Keratinocyte (primary cell): ENCODE measurements at regions not wholly inside any gene's neighbourhood (a gene's known extent, or its start where the extent isn't known, plus 50 kb on each side); places are given as distances from the start of the nearest gene placed in this dataset.

ENCODE experiments used
- DNase-seq: peaks from one replicate; pipeline ENCODE4 v3.0.0-alpha.2; 2011; ENCODE audit warnings: low read depth, missing footprints, low spot score
- FAIRE-seq: peaks from 2 replicates; lab custom pipeline; 2011; peaks lifted over from hg19 to GRCh38; lab: Jason Lieb, UNC
- H2AFZ ChIP-seq: 2 replicates; pipeline ENCODE4 v1.6.0; 2012; ENCODE audit warnings: low read length, control low read depth, inconsistent platforms; ENCODE audit not compliant: control insufficient read depth
- H3K27ac ChIP-seq: 2 replicates; pipeline ENCODE4 v1.5.1; 2011; ENCODE audit warnings: low read length; ENCODE audit not compliant: control insufficient read depth, insufficient read depth
- H3K27me3 ChIP-seq: 3 replicates; pipeline ENCODE4 v1.6.0; 2011; ENCODE audit warnings: low read length; ENCODE audit not compliant: control insufficient read depth, insufficient read depth; ENCODE audit errors: extremely low read depth
- H3K36me3 ChIP-seq, 2 experiments: 2 replicates in 1 of 2; 3 replicates in 1 of 2; pipeline ENCODE4 v1.5.1; 2011; ENCODE audit warnings: low read length in 2 of 2, mild to moderate bottlenecking in 1 of 2; ENCODE audit not compliant: control insufficient read depth in 2 of 2, insufficient read depth in 2 of 2; ENCODE audit errors: extremely low read depth in 1 of 2
- H3K4me1 ChIP-seq: 3 replicates; pipeline ENCODE4 v1.5.1; 2011; ENCODE audit warnings: low read length; ENCODE audit not compliant: control insufficient read depth, insufficient read depth; ENCODE audit errors: extremely low read depth
- H3K4me2 ChIP-seq: 3 replicates; pipeline ENCODE4 v1.6.0; 2011; ENCODE audit warnings: low read depth, low read length; ENCODE audit not compliant: control insufficient read depth, insufficient read depth; ENCODE audit errors: extremely low read depth
- H3K4me3 ChIP-seq, 3 experiments: fragments of 200-600 bp in 1 of 3; sonication (generic) in 1 of 3; 2 replicates in 2 of 3; 3 replicates in 1 of 3; pipeline ENCODE4 v1.5.1; 2011 to 2016; ENCODE audit warnings: low read length in 3 of 3, mild to moderate bottlenecking in 3 of 3, control low read depth in 2 of 3, inconsistent platforms in 1 of 3, low read depth in 1 of 3, mixed read lengths in 1 of 3, mixed run types in 1 of 3, moderate library complexity in 1 of 3; ENCODE audit not compliant: control insufficient read depth in 2 of 3, insufficient read depth in 2 of 3; ENCODE audit errors: extremely low read depth in 1 of 3
- H3K79me2 ChIP-seq: 2 replicates; pipeline ENCODE4 v1.6.0; 2012; ENCODE audit warnings: low read length; ENCODE audit not compliant: control insufficient read depth, insufficient read depth
- H3K9ac ChIP-seq: 3 replicates; pipeline ENCODE4 v1.6.0; 2011; ENCODE audit warnings: low read length; ENCODE audit not compliant: control insufficient read depth, insufficient read depth; ENCODE audit errors: extremely low read depth
- H3K9me1 ChIP-seq: 3 replicates; pipeline ENCODE4 v1.6.0; 2011; ENCODE audit warnings: low read length; ENCODE audit not compliant: control insufficient read depth, insufficient read depth; ENCODE audit errors: extremely low read depth
- H3K9me3 ChIP-seq: 2 replicates; pipeline ENCODE4 v1.5.1; 2012; ENCODE audit warnings: low read depth, low read length; ENCODE audit not compliant: control insufficient read depth
- H4K20me1 ChIP-seq: 3 replicates; pipeline ENCODE4 v1.6.0; 2011; ENCODE audit warnings: low read length; ENCODE audit not compliant: control insufficient read depth, insufficient read depth; ENCODE audit errors: extremely low read depth
- EZH2 ChIP-seq: IDR thresholded peaks from one replicate; pipeline ENCODE4 v1.6.1; 2012; ENCODE audit warnings: inconsistent platforms, mild to moderate bottlenecking, low read length, moderate library complexity
- dilution Hi-C: fragments of 300-500 bp; cut with MboI; formaldehyde crosslinking; loops from one replicate; pipeline ENCODE4 v1.7.0; 2020; ENCODE audit warnings: low sequenced_read_pairs; ENCODE audit not compliant: extremely low pct_ligation_motif_present
- TF ChIP-seq, protein P1 (sequence below), 3 experiments: IDR thresholded peaks in 1 of 3; conservative IDR thresholded peaks in 1 of 3; optimal IDR thresholded peaks in 1 of 3; 2 replicates in 2 of 3; 3 replicates in 1 of 3; pipeline versions ENCODE3 to v1.5.1; 2011; ENCODE audit warnings: low read length in 3 of 3, mild to moderate bottlenecking in 3 of 3, moderate library complexity in 2 of 3, control low read depth in 1 of 3, inconsistent platforms in 1 of 3; ENCODE audit not compliant: insufficient read depth in 2 of 3; ENCODE audit errors: extremely low read depth in 1 of 3

DNA sequence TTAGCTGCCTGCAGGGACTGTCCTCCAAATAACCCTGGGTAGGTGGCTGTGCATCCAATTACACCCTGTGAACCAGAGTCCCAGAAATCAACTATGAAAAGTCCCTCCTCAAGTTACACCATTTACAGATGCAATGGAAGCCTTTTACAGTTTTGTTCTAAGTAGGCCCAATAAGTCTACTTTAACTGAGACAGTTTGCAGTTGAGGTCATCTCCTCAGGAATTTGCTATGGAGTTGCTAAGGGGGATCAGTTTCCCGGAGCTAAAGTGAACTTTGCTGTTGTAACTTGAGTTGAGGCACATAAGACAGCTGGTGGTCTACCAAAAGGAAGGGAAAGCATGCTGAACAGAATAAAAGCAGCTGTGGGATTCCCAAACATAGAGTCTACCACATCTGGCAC lies 121.6 kb upstream of the STK26 start:
- H4K20me1 ChIP-seq: no peaks in the 10 kb centered on the region

DNA sequence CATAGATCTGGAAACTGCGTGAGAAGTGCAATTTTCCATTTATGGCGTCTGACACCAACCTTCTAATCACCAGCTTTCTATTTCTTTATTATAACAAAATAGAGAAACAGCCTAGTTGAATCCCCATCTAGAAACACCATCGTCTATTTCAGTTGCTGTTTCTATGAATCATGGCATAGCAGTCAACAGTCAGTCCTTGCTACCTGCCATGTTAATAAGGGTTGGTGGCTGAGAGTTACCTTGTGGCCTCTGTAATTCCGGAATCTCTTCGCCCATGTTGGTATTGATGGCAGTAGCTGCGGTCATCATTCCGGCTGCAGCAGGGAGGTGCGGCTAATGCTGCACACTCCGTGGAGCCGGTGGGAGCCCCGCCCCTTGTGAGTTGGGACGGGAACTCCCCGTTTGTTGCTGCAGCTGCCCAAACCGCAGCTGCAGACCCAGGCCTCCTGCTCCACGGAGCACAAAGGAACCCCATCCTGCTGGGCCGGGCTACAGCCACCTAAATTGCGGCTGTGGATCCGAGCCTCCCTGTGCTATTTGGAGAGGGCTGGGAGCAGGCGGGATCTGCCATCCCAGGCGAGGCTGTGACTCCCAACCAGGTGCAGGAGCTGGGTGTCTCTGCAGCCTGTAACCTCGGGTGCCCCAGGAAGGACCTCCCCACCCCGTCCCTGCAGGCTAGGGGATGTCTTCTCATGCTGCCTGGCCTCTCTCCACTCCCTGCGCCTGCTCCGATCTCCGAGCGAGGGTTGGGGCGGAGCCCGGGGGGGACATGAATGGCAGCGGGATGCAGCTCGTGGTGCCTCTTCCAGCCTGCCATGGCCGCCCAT lies 115.4 kb upstream of the STK26 start:
- no peaks in the 10 kb centered on the region for H3K9me1 ChIP-seq
- no peak for FAIRE-seq

More for the DNA sequence above, 121.6 kb upstream of the STK26 start:
- H3K9me1 ChIP-seq: no peaks in the 10 kb centered on the region
- no peaks in the 10 kb centered on the region for H3K79me2 ChIP-seq
- no peak overlapping the region for H3K9ac ChIP-seq
- DNase-seq (no peak), FAIRE-seq (no peak)
- H3K4me1 ChIP-seq: no peaks in the 10 kb centered on the region
- TF ChIP-seq EZH2: no peak
- TF ChIP-seq, protein P1, sequence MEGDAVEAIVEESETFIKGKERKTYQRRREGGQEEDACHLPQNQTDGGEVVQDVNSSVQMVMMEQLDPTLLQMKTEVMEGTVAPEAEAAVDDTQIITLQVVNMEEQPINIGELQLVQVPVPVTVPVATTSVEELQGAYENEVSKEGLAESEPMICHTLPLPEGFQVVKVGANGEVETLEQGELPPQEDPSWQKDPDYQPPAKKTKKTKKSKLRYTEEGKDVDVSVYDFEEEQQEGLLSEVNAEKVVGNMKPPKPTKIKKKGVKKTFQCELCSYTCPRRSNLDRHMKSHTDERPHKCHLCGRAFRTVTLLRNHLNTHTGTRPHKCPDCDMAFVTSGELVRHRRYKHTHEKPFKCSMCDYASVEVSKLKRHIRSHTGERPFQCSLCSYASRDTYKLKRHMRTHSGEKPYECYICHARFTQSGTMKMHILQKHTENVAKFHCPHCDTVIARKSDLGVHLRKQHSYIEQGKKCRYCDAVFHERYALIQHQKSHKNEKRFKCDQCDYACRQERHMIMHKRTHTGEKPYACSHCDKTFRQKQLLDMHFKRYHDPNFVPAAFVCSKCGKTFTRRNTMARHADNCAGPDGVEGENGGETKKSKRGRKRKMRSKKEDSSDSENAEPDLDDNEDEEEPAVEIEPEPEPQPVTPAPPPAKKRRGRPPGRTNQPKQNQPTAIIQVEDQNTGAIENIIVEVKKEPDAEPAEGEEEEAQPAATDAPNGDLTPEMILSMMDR (optimal IDR thresholded peaks at IDR 0.05 in 1 of 3, IDR thresholded peaks at IDR 0.05 in 1 of 3, conservative IDR thresholded peaks at IDR 0.05 in 1 of 3; ENCODE audit: extremely low read depth in 1 of 3, insufficient read depth in 2 of 3, low read length in 3 of 3): no peak
- no peak overlapping the region for H3K4me3 ChIP-seq
- H3K4me2 ChIP-seq: no peak overlapping the region
- H3K27me3 ChIP-seq: peaks cover 4% of the 10 kb centered on the region
- no peak overlapping the region for H2AFZ ChIP-seq
- H3K36me3 ChIP-seq: no peaks in the 10 kb centered on the region
- dilution Hi-C loops: no loop called here
- no peak overlapping the region for H3K27ac ChIP-seq
- no peaks in the 10 kb centered on the region for H3K9me3 ChIP-seq

More for the DNA sequence above, 115.4 kb upstream of the STK26 start:
- H3K27ac ChIP-seq: no peak overlapping the region
- no peaks in the 10 kb centered on the region for H4K20me1 ChIP-seq
- TF ChIP-seq, protein P1 (optimal IDR thresholded peaks at IDR 0.05 in 1 of 3, IDR thresholded peaks at IDR 0.05 in 1 of 3, conservative IDR thresholded peaks at IDR 0.05 in 1 of 3; ENCODE audit: extremely low read depth in 1 of 3, insufficient read depth in 2 of 3, low read length in 3 of 3): no peak
- TF ChIP-seq EZH2: no peak
- H3K4me2 ChIP-seq: no peak overlapping the region
- H3K27me3 ChIP-seq: no peaks in the 10 kb centered on the region
- H3K9ac ChIP-seq: no peak overlapping the region
- no peak for DNase-seq
- no peak overlapping the region for H3K4me3 ChIP-seq
- H3K36me3 ChIP-seq: no peaks in the 10 kb centered on the region
- no peaks in the 10 kb centered on the region for H3K79me2 ChIP-seq
- H2AFZ ChIP-seq: no peak overlapping the region
- no peaks in the 10 kb centered on the region for H3K4me1 ChIP-seq
- H3K9me3 ChIP-seq: no peaks in the 10 kb centered on the region
- dilution Hi-C loops: no loop called here
